ENCODE measurements at regions not wholly inside any gene's neighbourhood (a gene's known extent, or its start where the extent isn't known, plus 50 kb on each side); places are given as distances from the start of the nearest gene placed in this dataset.
"Not testable (repeated sequence)": the region's sequence is repeated elsewhere in the genome, so short reads cannot be mapped to it uniquely, and the experiment has no call there.

DNA sequence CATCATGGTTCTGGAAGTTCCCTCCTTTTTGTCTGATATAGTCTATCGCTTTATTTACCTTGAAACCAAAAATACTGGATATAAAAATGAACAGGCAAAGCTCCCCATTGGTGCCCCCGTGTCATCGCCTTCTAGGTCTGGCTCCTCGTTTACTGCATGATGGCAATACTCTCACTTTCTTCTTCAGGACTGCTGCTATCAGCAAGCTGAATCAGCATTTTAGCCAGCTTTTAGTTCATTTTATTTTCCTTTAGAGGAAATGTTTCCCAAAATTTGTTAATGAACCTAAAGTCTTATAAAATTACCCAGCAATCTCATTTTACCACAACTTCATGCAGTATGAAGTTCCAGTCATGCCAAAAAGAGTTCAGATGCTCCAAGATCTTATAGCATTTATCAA is 80.5 kb downstream of the ZIC3 start:
- DNase-seq (ENCODE audit: low spot score in 2 of 2) (no peak), FAIRE-seq (no peak)

GRCh38 chrX:137651647-137652046 is 85.7 kb downstream of the ZIC3 start:
- FAIRE-seq, result no peak
- DNase-seq (ENCODE audit: low spot score in 2 of 2), result no peak

GRCh38 chrX:137652086-137652485 is 86.2 kb downstream of the ZIC3 start:
- FAIRE-seq, result no peak
- DNase-seq (ENCODE audit: low spot score in 2 of 2), result no peak

DNA sequence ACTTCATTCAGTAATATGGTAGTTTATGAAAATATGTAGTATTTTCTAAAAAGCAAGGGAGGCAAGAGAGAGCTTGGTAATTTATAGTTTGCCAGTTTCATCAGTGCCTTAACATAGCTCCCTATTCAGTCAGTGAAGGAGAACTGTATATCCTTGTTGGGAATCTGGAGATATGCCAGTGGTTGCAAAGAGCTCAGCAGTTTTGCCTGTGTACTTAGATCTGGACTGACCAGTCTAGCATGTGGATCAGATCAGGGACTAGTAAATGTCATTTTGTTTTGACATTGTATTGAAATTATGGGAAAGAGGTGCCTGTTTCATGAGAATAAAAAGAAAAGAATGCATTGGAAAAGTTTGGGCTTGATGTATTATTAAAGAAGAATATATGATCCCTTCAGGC is 88.6 kb downstream of the ZIC3 start:
- FAIRE-seq (no peak), DNase-seq (ENCODE audit: low spot score in 2 of 2) (no peak)

DNA sequence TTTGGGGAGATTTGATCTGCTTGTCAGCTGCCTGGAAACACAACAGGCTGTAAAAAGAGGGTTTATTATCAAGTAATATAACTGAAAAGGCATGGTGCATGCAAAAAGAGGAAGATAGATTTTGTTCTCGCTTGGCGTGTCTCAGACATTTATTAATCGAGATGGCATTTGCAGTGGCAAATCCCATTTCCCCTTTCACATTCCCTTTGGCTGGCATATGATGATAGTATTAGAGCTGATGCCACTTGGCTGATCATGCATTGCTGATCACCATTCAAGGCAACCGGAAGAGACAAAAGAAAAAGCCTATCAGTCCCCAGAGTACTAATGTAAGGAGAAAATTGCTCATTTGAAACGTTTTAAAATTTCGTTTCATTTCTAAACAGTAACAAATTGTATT is 101.8 kb downstream of the ZIC3 start:
- FAIRE-seq (no peak), DNase-seq (ENCODE audit: low spot score in 2 of 2) (no peak)

DNA sequence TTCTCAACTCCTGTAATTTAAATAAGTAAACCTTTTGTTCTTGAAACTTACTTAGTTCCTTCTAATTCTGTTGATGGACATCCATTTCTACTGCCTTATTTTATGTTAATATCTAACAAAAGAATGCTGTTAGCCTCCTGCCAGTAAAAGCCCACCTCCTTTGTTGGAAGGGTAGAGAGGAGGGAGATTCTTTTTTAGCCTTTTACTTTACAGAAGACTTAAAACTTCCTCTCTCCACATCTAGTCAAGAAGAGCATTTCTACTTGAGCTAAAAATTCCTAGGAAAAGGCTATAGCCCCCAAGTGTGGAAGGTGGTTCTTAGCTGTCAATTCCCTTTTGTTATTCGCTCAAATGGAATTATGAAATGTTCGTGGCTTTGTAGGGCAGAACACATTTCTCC is 118.7 kb downstream of the ZIC3 start:
- FAIRE-seq (no peak), DNase-seq (ENCODE audit: low spot score in 2 of 2) (no peak)

DNA sequence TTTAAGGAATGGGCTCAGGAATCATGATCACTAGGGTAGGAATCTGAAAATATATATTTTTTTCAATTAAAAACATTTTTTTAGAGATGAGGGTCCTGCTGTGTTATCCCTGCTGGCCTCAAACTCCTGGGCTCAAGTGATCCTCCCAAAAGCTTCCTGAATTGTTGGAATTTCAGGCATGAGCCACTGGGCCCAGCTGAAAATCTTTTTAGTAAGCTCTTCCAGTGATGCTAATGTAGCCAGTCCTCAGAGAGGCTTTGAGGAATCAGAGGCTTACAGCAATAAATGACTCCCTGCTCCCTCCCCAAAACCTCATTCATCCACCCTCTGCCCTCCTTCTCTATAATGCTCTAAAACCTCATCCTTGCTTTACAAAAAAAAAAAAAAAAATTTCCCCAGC is 129.5 kb downstream of the ZIC3 start:
- DNase-seq (ENCODE audit: low spot score in 2 of 2) (no peak), FAIRE-seq (no peak)

- FAIRE-seq (no peak), DNase-seq (ENCODE audit: low spot score in 2 of 2) (no peak)
Observed at GRCh38 chrX:137707348-137707747, 141.4 kb downstream of the ZIC3 start.

GRCh38 chrX:137742846-137743245 is 176.9 kb downstream of the ZIC3 start:
- DNase-seq (ENCODE audit: low spot score in 2 of 2), result no peak
- no peak for FAIRE-seq

GRCh38 chrX:137743414-137743813 is 177.5 kb downstream of the ZIC3 start:
- FAIRE-seq, result no peak
- DNase-seq (ENCODE audit: low spot score in 2 of 2), result no peak

DNA sequence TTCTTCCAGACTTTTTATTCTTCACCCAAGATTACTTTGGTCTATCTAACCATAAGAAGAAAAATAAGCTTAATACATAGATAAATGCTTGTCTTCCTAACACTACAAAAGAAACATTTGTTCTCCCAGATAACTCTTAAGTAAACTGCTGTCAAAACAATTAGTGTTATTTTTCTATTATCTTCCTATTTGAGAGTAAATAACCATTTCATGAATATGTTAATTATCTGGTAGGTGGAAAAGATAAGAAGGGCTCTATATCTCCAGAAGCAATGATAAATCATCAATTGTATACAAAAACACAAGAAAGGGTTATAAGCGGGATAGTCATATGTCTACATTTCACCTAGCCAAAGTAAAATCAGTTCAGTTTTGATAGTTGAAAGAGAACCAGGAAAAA is 180.4 kb downstream of the ZIC3 start:
- DNase-seq (ENCODE audit: low spot score in 2 of 2) (no peak), FAIRE-seq (no peak)

GRCh38 chrX:137747244-137748043 is 181.5 kb downstream of the ZIC3 start:
- DNase-seq (ENCODE audit: low spot score in 2 of 2) (no peak), FAIRE-seq (no peak)

- FAIRE-seq (no peak), DNase-seq (ENCODE audit: low spot score in 2 of 2) (no peak)
Observed at GRCh38 chrX:137748827-137749226, 182.9 kb downstream of the ZIC3 start.

- FAIRE-seq, result no peak
- DNase-seq (ENCODE audit: low spot score in 2 of 2), result no peak
Observed at GRCh38 chrX:137749246-137749645, 183.3 kb downstream of the ZIC3 start.

DNA sequence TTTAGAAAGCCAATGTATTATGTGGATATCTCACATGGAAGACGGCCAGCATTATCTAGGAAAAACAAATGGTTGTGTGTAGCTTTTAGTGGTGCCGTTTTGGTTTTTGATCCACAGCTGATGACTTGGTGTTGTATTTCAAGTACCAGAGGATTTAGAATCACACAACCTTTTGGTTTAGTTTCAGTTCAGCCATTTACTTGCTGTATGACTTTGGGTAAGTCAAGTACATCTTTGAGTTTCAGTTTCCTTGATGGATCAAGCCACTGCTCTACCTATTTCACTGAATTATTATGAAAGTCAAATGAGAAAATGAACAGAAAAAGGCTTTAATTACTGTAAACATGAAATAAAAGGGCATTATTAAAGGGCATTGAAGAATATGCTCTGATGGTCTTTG is 205.6 kb downstream of the ZIC3 start:
- DNase-seq (ENCODE audit: low spot score in 2 of 2) (no peak), FAIRE-seq (no peak)

DNA sequence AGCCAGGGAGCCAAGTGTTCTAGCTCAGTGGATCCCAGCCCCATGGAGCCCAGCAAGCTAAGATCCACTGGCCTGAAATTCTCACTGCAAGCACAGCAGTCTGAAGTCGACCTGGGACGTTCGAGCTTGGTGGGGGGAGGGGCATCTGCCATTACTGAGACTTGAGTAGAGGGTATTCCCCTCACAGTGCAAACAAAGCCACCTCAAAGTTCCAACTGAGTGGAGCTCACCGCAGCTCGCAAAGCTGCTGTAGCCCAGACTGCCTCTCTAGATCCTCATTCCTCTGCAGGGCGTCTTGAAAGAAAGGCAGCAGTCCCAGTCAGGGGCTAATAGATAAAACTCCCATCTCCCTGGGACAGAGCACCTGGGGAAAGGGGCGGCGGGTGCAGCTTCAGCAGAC is 226.3 kb downstream of the ZIC3 start:
- FAIRE-seq (no peak), DNase-seq (ENCODE audit: low spot score in 2 of 2) (no peak)

DNA sequence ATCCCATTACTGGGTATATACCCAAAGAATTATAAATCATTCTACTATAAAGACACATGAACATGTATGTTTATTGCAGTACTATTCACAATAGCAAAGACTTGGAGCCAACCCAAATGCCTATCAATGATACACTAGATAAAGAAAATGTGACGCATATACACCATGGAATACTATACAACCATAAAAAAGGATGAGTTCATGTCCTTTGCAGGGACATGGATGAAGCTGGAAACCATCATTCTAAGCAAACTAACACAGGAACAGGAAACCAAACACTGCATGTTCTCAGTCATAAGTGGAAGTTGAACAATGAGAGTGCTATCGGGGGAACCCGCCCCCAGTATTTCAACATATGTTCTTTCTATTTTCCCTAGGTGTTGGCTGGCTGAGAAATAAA is 232.0 kb downstream of the ZIC3 start:
- not testable (repeated sequence) for DNase-seq (ENCODE audit: low spot score in 2 of 2)

DNA sequence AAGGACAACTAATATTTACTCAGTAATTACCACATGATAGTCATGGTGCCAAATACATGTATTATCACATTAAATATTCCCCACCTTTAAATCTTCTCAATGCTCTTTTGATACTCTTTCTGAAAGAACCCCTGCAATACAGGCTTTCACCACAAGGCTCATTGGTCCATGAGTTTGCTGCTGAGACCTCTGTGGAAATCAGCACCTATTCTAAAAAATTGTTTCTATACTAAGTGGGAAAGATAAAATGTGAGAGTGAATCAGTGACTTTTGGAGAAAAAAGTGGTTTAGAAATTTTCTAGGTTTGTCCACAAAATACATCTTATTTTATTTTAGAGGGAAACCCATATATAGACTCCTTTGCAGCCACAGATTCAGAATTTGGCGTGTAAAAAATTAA is 257.3 kb downstream of the ZIC3 start:
- FAIRE-seq (no peak), DNase-seq (ENCODE audit: low spot score in 2 of 2) (no peak)

More for the DNA sequence above, 232.0 kb downstream of the ZIC3 start:
- FAIRE-seq, result not testable (repeated sequence)

GRCh38 chrX:137847376-137847775 is 281.4 kb downstream of the ZIC3 start:
- no peak for FAIRE-seq
- DNase-seq (ENCODE audit: low spot score in 2 of 2), result no peak

DNA sequence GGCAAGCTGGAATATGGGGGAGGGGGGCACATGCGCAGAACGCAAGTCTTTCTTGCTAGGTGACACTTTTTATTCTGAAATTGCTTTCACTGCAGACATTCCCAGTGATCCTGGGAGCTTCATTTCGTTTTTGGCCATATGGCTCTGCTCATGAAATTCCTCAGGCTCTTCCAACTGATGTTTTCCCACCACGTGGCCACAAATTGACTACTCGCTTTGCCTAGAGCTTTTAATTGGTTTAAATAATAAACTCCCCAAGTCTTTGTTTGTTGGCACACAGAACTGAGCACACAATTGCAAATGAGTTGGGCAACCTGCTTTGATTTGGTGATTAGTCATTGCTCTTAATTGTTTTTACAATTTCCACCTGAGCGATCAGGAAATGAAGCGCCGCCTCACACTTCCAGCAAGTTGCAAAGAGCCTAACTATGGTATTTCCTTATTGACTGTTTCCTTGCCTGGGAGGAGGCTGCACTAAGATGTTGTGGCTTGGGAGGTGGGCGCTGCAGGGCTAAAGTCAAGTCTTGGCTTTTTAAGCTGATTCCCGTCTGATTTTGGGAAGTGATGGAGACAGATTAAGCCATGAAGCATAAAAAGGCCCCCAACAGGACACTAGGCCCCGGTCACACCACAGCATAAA is 282.5 kb downstream of the ZIC3 start:
- FAIRE-seq, result no peak
- DNase-seq (ENCODE audit: low spot score in 2 of 2), result no peak

GRCh38 chrX:137852502-137852901 is 286.6 kb downstream of the ZIC3 start:
- FAIRE-seq, result no peak

DNA sequence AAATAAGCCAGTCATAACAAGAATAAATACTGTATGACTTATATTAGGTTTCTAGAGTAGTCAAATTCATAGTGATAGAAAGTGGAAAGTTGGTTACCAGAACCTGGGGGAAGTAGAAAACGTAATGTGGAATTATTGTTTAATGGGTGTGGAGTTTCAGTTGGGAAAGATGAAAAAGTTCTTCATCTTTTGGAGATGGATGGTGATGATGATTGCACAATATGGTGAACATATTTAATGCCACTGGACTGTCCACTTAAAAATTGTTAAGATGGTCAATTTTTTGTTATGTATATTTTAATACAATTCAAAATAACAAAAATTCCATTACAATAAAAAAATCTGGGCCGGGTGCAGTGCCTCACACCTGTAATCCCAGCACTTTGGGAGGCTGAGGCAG is 289.6 kb downstream of the ZIC3 start:
- DNase-seq (ENCODE audit: low spot score in 2 of 2) (no peak), FAIRE-seq (no peak)

More at GRCh38 chrX:137852502-137852901, 286.6 kb downstream of the ZIC3 start:
- DNase-seq (ENCODE audit: low spot score in 2 of 2), result no peak
